SK-N-MC (cell line): ENCODE measurements at regions not wholly inside any gene's neighbourhood (a gene's known extent, or its start where the extent isn't known, plus 50 kb on each side); places are given as distances from the start of the nearest gene placed in this dataset.

Source experiments
- EZH2 ChIP-seq: fragments of 200-600 bp; sonication (generic); IDR thresholded peaks from one replicate; pipeline ENCODE4 v1.6.1; 2017; ENCODE audit warnings: antibody characterized with exemption
- POLR2AphosphoS5 ChIP-seq: IDR thresholded peaks from 2 replicates; pipeline ENCODE4 v1.6.1; 2012; ENCODE audit warnings: mild to moderate bottlenecking, low read depth, low read length, borderline replicate concordance

- TF ChIP-seq POLR2AphosphoS5, result no peak
- no peak for TF ChIP-seq EZH2
These were observed 312.9 kb downstream of the TCERG1L start for GRCh38 chr10:130998642-130999041.
